HCT116 (cell line): ENCODE measurements at regions not wholly inside any gene's neighbourhood (a gene's known extent, or its start where the extent isn't known, plus 50 kb on each side); places are given as distances from the start of the nearest gene placed in this dataset.

Source experiments
- CTCF ChIP-seq, 3 experiments: fragments of 200-600 bp in 1 of 3; sonication (generic) in 1 of 3; IDR thresholded peaks in 2 of 3; conservative IDR thresholded peaks in 1 of 3; 2 replicates each; pipeline ENCODE4 v1.5.1; 2012 to 2017; ENCODE audit warnings: low read depth in 2 of 3, low read length in 2 of 3, antibody characterized with exemption in 1 of 3, borderline replicate concordance in 1 of 3, control low read depth in 1 of 3, mild to moderate bottlenecking in 1 of 3, mixed read lengths in 1 of 3, mixed run types in 1 of 3, moderate library complexity in 1 of 3; ENCODE audit not compliant: insufficient read depth in 1 of 3
- EGR1 ChIP-seq: IDR thresholded peaks from 2 replicates; pipeline ENCODE4 v1.6.1; 2012; ENCODE audit warnings: low read depth
- MAX ChIP-seq: IDR thresholded peaks from 2 replicates; pipeline ENCODE4 v1.6.1; 2012
- POLR2A ChIP-seq: IDR thresholded peaks from 2 replicates; pipeline ENCODE4 v1.7.0; 2011; ENCODE audit warnings: borderline replicate concordance; ENCODE audit not compliant: insufficient read depth, insufficient read length; ENCODE audit errors: extremely low read depth
- POLR2AphosphoS5 ChIP-seq: IDR thresholded peaks from 2 replicates; pipeline ENCODE4 v1.6.1; 2011; ENCODE audit warnings: mild to moderate bottlenecking, low read depth, low read length, moderate library complexity
- REST ChIP-seq: IDR thresholded peaks from 2 replicates; pipeline ENCODE4 v1.6.1; 2012; ENCODE audit warnings: low read depth
- SIN3A ChIP-seq: IDR thresholded peaks from 2 replicates; pipeline ENCODE4 v1.6.1; 2012; ENCODE audit warnings: low read depth
- SP1 ChIP-seq: IDR thresholded peaks from 2 replicates; pipeline ENCODE4 v1.6.1; 2012; ENCODE audit warnings: low read depth
- YY1 ChIP-seq: IDR thresholded peaks from 2 replicates; pipeline ENCODE4 v1.6.1; 2011; ENCODE audit warnings: low read length, low read depth, moderate library complexity, mild to moderate bottlenecking; ENCODE audit not compliant: insufficient replicate concordance; ENCODE audit errors: extremely low read depth

GRCh38 chr7:68734431-68734830 lies 863.8 kb upstream of the AUTS2 start:
- no peak for TF ChIP-seq SP1
- no peak for TF ChIP-seq MAX
- TF ChIP-seq REST = no peak
- TF ChIP-seq CTCF (IDR thresholded peaks at IDR 0.05 in 2 of 3, conservative IDR thresholded peaks at IDR 0.05 in 1 of 3; ENCODE audit: borderline replicate concordance in 1 of 3, insufficient read depth in 1 of 3, low read depth in 2 of 3, low read length in 2 of 3) = no peak
- no peak for TF ChIP-seq POLR2AphosphoS5
- TF ChIP-seq SIN3A = no peak
- TF ChIP-seq YY1 = no peak
- TF ChIP-seq EGR1 = no peak
- no peak for TF ChIP-seq POLR2A
